ENCODE measurements at regions not wholly inside any gene's neighbourhood (a gene's known extent, or its start where the extent isn't known, plus 50 kb on each side); places are given as distances from the start of the nearest gene placed in this dataset.
A peak's percentile ranks its signal among the peaks of the same experiment; 100 is the strongest.

DNA sequence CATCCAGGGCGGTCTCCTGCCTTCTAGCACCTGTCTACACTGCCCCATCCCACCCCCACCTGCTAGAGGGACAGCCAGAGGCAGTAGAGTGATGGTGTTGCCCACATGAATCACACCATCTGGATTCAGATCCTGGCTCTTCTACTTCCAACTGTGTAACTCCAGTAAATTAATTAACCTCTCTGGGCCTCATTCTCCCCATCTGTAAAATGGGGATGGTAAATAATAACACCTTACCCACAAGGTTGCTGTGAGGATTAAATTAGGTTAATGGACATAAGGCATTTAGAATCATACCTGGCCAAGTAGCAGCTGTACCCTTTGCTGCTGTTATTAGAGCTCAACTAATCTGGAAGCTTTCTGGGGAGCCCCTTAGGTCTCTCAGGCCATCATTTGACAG lies 149.6 kb upstream of the BCOR start:
- H3K27ac ChIP-seq, result no peak overlapping the region
- peaks cover 0 to 11% (median 2%) of the 10 kb centered on the region in 9 donors for H3K4me1 ChIP-seq
- TF ChIP-seq, protein P1, sequence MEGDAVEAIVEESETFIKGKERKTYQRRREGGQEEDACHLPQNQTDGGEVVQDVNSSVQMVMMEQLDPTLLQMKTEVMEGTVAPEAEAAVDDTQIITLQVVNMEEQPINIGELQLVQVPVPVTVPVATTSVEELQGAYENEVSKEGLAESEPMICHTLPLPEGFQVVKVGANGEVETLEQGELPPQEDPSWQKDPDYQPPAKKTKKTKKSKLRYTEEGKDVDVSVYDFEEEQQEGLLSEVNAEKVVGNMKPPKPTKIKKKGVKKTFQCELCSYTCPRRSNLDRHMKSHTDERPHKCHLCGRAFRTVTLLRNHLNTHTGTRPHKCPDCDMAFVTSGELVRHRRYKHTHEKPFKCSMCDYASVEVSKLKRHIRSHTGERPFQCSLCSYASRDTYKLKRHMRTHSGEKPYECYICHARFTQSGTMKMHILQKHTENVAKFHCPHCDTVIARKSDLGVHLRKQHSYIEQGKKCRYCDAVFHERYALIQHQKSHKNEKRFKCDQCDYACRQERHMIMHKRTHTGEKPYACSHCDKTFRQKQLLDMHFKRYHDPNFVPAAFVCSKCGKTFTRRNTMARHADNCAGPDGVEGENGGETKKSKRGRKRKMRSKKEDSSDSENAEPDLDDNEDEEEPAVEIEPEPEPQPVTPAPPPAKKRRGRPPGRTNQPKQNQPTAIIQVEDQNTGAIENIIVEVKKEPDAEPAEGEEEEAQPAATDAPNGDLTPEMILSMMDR (IDR thresholded peaks at IDR 0.05), result no peak
- intact Hi-C loops (cut with DNase I), result loop anchor here in 1 of 10 donors (10.0 kb wide), 1 partner anchor 63 kb away; no protein-coding TSS in a partner anchor
- WGBS, 2 donors, result 100% methylated on average over 1 of the region's 1 CpG
- no peaks in the 10 kb centered on the region for H3K36me3 ChIP-seq
- H3K9me3 ChIP-seq, result no peaks in the 10 kb centered on the region
- peaks cover 0 to 13% (median 0%) of the 10 kb centered on the region in 7 donors for H3K27me3 ChIP-seq
- DNase-seq (no peak), ATAC-seq (no peak)
- no peak overlapping the region for H3K4me3 ChIP-seq

DNA sequence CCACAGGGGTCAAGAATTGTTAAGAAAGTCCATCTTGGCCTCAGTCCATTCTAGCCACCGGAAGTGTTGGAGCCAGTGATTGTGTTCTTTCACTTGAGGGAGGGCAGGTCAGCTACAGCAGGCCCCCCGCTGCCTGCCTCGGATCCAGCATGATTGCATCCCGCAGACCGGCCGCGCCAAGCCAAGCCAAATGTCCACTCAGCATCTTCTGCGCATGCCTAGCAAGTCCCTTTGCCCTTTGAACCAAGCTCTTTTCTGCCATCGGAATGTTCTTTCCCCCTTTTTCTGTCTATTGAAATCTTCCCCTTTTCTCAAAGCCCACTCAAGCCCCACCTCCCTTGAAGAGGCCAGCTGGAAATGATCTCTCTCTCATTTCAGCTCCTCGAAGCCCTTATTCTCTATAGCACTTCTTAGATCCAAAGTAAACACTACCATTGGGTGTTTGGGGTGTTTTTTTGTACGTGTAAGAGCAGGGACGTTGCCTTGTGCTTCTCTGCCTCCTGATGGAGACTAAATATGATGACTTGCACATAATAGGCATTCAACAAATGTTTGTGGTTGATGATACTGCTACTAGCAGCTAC lies 147.8 kb upstream of the BCOR start:
- Histone ChIP-seq H3K9me3 (no peaks in the 10 kb centered on the region), H3K27ac (peak overlapping the region in 1 of 10 donors; percentile 15), H3K4me3 (peak overlapping the region in 5 of 10 donors; percentile 15 to 27 (median 19)), H3K27me3 (peaks cover 0 to 13% (median 0%) of the 10 kb centered on the region in 7 donors), H3K36me3 (no peaks in the 10 kb centered on the region), H3K4me1 (peaks cover 0 to 11% (median 2%) of the 10 kb centered on the region in 9 donors)
- ATAC-seq (peak in 7 of 8 donors; percentile 52 to 80 (median 64)), DNase-seq (peak in 1 of 2 donors; percentile 32)
- intact Hi-C loops (cut with DNase I), result loop anchor here in 1 of 10 donors (10.0 kb wide), 1 partner anchor 61 kb away; no protein-coding TSS in a partner anchor
- TF ChIP-seq, protein P1 (IDR thresholded peaks at IDR 0.05), result peak in 1 of 9 donors; percentile 15
- 34 to 41% methylated on average over 12 of the region's 12 CpGs for WGBS, 2 donors

DNA sequence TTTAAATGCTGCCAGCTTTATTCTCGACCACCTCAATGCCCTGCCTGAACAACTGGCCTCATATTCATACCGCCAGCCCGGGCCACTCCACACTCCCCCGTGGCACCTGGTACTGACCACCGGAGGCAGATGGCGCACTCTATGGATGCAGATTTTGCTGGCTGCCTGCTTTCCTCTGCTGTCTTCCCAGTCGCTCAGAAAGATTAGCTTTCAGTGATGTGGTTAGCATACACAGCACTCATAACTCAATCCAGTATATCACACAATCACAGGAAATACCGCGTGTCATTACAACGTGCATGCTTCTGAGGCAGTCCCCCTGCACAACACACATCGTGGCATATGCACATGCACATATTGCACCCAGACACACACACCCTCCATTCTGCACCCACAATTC lies 147.2 kb upstream of the BCOR start:
- no peaks in the 10 kb centered on the region for H3K9me3 ChIP-seq
- H3K4me3 ChIP-seq, result peak overlapping the region in 5 of 10 donors; percentile 15 to 27 (median 19)
- H3K4me1 ChIP-seq, result peaks cover 0 to 11% (median 2%) of the 10 kb centered on the region in 9 donors
- H3K36me3 ChIP-seq, result no peaks in the 10 kb centered on the region
- no peak for DNase-seq
- TF ChIP-seq, protein P1 (IDR thresholded peaks at IDR 0.05), result no peak
- peak in 7 of 8 donors; percentile 27 to 77 (median 64) for ATAC-seq
- H3K27me3 ChIP-seq, result peaks cover 0 to 13% (median 0%) of the 10 kb centered on the region in 7 donors
- peak overlapping the region in 2 of 10 donors; percentile 7 to 28 for H3K27ac ChIP-seq
- intact Hi-C loops (cut with DNase I), result loop anchor here in 1 of 10 donors (10.0 kb wide), 1 partner anchor 60 kb away; no protein-coding TSS in a partner anchor
- 23 to 39% methylated on average over 11 of the region's 11 CpGs for WGBS, 2 donors

DNA sequence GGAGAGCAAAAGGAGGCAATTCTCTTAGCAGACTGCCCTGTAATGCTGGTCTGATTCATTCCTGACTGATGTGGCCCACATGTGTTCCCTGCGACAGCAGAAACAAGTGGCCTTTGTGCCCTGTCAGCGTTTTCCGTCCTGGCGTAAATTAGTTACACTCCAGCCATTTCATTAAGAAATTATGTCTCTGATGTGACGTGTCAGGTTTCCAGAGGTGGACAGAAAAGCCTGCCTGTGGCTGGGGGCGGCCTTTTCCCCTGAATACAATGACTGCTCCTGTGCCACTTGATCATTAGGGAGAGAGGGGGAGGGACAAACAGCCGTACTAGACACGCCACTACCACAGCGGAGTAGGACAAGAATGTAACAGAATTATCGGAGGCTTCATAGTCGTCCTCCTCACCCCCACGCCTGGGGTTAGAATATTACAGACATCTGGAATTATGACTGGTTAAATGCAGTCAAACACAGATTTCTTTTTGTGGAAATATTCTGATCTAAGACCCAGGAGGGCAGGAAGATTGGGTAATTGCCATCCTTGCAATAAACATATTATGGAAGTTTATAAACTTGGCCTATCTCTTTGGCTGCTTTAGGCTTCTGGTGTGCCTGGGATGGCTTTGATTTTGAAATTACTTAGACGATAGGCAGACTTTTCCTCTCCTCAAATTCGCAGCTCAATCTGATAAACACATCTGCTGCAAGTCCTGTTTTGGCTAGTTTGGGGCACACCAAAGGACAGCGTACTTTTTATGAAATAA lies 146.2 kb upstream of the BCOR start:
- H3K4me3 ChIP-seq, result no peak overlapping the region
- intact Hi-C loops (cut with DNase I), result loop anchor here in 1 of 10 donors (10.0 kb wide), 1 partner anchor 59 kb away; no protein-coding TSS in a partner anchor
- ATAC-seq (no peak), DNase-seq (no peak)
- H3K36me3 ChIP-seq, result no peaks in the 10 kb centered on the region
- H3K9me3 ChIP-seq, result no peaks in the 10 kb centered on the region
- WGBS, 2 donors, result 89 to 91% methylated on average over 15 of the region's 15 CpGs
- H3K4me1 ChIP-seq, result peaks cover 0 to 11% (median 2%) of the 10 kb centered on the region in 9 donors
- TF ChIP-seq, protein P1 (IDR thresholded peaks at IDR 0.05), result no peak
- peaks cover 0 to 11% (median 0%) of the 10 kb centered on the region in 7 donors for H3K27me3 ChIP-seq
- H3K27ac ChIP-seq, result no peak overlapping the region
